LNCAP (cell line): ENCODE measurements at regions not wholly inside any gene's neighbourhood (a gene's known extent, or its start where the extent isn't known, plus 50 kb on each side); places are given as distances from the start of the nearest gene placed in this dataset.

ENCODE experiments used
- CTCF ChIP-seq: fragments of 450-650 bp; IDR thresholded peaks from 2 replicates; pipeline ENCODE4 v1.5.1; 2017; ENCODE audit warnings: mild to moderate bottlenecking

- no peak for TF ChIP-seq CTCF
These were observed 317.1 kb upstream of the CLINT1 start for GRCh38 chr5:158175934-158176481.

GRCh38 chr5:158174918-158175851, 316.2 kb upstream of the CLINT1 start:
- peak; percentile 76 for TF ChIP-seq CTCF

DNA sequence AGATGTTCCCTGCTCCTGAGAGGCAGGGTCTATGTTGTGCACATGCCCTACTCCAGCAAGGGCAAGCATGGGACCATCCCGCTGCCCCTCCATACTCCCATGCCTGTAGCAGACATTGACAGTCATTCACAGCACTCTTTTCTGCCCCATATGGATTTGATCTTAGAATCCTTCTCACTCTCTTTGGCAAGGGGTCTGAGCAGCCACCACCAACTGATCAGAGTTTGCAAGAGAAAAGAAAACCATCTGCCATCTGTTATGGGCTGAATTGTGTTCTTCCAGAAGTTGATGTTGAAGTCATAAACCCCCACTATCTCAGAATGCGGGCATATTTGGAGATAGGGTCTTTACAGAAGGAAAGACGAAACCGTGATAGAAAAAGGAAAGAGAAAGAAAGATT, 315.1 kb upstream of the CLINT1 start:
- no peak for TF ChIP-seq CTCF

- no peak for TF ChIP-seq CTCF
These were observed 313.1 kb upstream of the CLINT1 start for GRCh38 chr5:158172005-158172404.

DNA sequence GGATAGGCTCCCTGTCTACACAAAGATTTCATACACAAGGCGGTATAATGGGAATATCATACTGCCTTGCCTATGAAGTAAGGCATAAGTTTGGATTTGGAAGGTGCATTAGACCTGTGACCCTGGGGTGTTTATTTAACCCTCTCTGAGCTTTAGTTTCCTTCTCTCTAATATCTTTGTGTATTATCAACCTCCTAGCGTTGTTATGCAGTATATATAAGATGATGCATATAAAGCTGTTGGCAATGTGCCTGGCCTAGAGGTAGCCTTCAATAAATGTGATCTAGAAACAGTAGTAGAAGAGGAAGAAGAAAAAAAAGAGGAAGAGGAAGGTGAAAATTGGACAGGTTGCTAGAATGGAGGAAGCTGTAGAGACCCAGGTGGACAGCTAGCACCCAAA, 311.6 kb upstream of the CLINT1 start:
- TF ChIP-seq CTCF: no peak

GRCh38 chr5:158170060-158170459, 311.1 kb upstream of the CLINT1 start:
- no peak for TF ChIP-seq CTCF

DNA sequence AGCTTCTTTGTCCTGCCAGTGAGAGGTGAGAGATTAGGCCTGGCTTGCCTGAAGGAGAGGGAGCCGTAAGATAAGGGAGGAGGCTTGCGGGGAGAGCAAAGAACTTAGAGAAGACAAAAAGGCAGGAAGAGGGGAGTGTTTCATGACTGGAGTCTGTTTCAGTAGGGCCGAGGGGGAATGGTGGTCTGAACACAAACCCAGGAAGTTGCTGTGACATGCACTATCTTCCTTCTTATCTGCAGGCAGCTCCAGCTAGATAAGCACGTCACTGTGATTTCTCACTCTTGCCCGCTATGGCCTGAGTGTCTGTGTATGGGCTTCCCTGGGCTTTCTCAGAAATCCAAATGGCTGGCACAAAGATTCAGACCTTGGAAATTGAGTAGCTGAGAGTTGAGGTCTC, 307.5 kb upstream of the CLINT1 start:
- TF ChIP-seq CTCF: no peak
